Small intestine (tissue), 7 donors: ENCODE measurements at regions not wholly inside any gene's neighbourhood (a gene's known extent, or its start where the extent isn't known, plus 50 kb on each side); places are given as distances from the start of the nearest gene placed in this dataset.
"Not testable (repeated sequence)": the region's sequence is repeated elsewhere in the genome, so short reads cannot be mapped to it uniquely, and the experiment has no call there.

Experiments used
- DNase-seq, 2 donors: peaks; one replicate each; pipeline versions ENCODE4 v3.0.0 to v3.0.0-alpha.2; 2013
- FAIRE-seq: peaks from 2 replicates; lab custom pipeline; 2012; peaks lifted over from hg19 to GRCh38; lab: Jason Lieb, UNC
- H3K27ac ChIP-seq, 3 donors: one replicate each; pipeline ENCODE4 v1.5.1; 2013; ENCODE audit warnings: low read length in 2 of 3, mild to moderate bottlenecking in 2 of 3, control low read depth in 1 of 3, inconsistent platforms in 1 of 3, low read depth in 1 of 3, moderate library complexity in 1 of 3
- H3K27me3 ChIP-seq, 3 donors: one replicate each; pipeline ENCODE4 v1.6.1; 2013; ENCODE audit warnings: low read length in 3 of 3, inconsistent platforms in 1 of 3; ENCODE audit not compliant: control insufficient read depth in 3 of 3, insufficient read depth in 3 of 3
- H3K36me3 ChIP-seq, 3 donors: one replicate each; pipeline ENCODE4 v1.6.1; 2013; ENCODE audit warnings: low read length in 3 of 3, inconsistent platforms in 1 of 3, low read depth in 1 of 3, mild to moderate bottlenecking in 1 of 3, moderate library complexity in 1 of 3; ENCODE audit not compliant: control insufficient read depth in 3 of 3, insufficient read depth in 2 of 3
- H3K4me1 ChIP-seq, 3 donors: one replicate each; pipeline ENCODE4 v1.6.1; 2013; ENCODE audit warnings: low read length in 2 of 3, inconsistent platforms in 1 of 3, low read depth in 1 of 3, mild to moderate bottlenecking in 1 of 3, moderate library complexity in 1 of 3; ENCODE audit not compliant: control insufficient read depth in 3 of 3, insufficient read depth in 2 of 3
- H3K4me3 ChIP-seq, 3 donors: one replicate each; pipeline ENCODE4 v1.5.1; 2013; ENCODE audit warnings: low read length in 3 of 3, control low read depth in 1 of 3, inconsistent platforms in 1 of 3, low read depth in 1 of 3, mild to moderate bottlenecking in 1 of 3, moderate library complexity in 1 of 3
- H3K9me3 ChIP-seq, 2 donors: one replicate each; pipeline ENCODE4 v1.6.1; 2013; ENCODE audit warnings: low read depth in 1 of 2, low read length in 1 of 2; ENCODE audit not compliant: control insufficient read depth in 2 of 2, insufficient read depth in 1 of 2
- WGBS, 3 donors: extraction: QIAGEN DNeasy Blood & Tissue Kit; methylation state at CpG; one replicate each; pipeline ENCODE4 v1.1.7; 2013; 5-methylcytosine and 5-hydroxymethylcytosine counted together
- donor health status: healthy with polysubstance abuse.
- donor health status: control.
- donor health status: control.
- donor health status: Bipolar disorder and iron deficiency.
- donor health status: healthy.

DNA sequence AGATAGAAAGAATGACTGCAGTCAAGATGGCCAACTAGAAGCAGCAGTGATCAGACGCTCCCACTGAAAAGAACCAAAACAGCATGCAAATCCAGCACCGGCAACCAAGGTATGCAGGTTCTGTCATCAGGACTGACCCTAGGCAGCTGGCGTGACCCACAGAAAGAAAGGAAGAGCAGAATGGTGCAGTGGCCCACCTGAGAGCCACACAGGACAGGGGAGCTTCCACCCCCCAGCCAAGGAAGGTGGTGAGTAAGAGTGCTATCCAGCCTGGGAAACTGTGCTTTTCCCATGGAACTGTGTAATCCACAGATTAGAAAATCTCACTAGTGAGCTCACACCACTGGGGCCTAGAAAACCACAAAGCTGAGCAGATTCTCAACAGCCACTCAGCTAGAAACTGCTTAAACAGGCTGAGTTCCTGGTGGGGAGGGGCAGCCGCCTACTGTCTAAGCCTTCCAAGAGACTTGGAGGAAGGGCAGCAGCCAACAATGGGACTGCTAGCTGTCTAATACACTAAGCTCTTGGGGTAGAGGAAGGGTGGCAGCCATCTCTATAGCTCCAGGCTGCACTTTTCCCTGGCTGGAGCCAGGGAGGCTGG lies 127.9 kb downstream of the EVA1A start:
- Histone ChIP-seq H3K36me3 (no peaks in the 10 kb centered on the region), H3K27me3 (peaks cover 0 to 3% (median 0%) of the 10 kb centered on the region in 3 donors), H3K9me3 (no peaks in the 10 kb centered on the region), H3K27ac (no peak overlapping the region), H3K4me3 (no peak overlapping the region), H3K4me1 (no peaks in the 10 kb centered on the region)
- WGBS, 3 donors: 84 to 87% (median 85%) methylated on average over 4 of the region's 4 CpGs
- DNase-seq (no peak), FAIRE-seq (no peak)

GRCh38 chr2:75431763-75432162 lies 129.0 kb downstream of the EVA1A start:
- no peaks in the 10 kb centered on the region for H3K9me3 ChIP-seq
- H3K27me3 ChIP-seq: peaks cover 0 to 3% (median 0%) of the 10 kb centered on the region in 3 donors
- DNase-seq (no peak), FAIRE-seq (no peak)
- WGBS, 3 donors: 50 to 70% (median 61%) methylated on average over 1 of the region's 1 CpG
- H3K36me3 ChIP-seq: no peaks in the 10 kb centered on the region
- H3K4me1 ChIP-seq: no peaks in the 10 kb centered on the region
- H3K4me3 ChIP-seq: no peak overlapping the region
- no peak overlapping the region for H3K27ac ChIP-seq

- no peaks in the 10 kb centered on the region for H3K9me3 ChIP-seq
- no peak overlapping the region for H3K27ac ChIP-seq
- FAIRE-seq (no peak), DNase-seq (no peak)
- 44 to 62% (median 53%) methylated on average over 1 of the region's 1 CpG for WGBS, 3 donors
- H3K27me3 ChIP-seq: peaks cover 0 to 3% (median 0%) of the 10 kb centered on the region in 3 donors
- no peak overlapping the region for H3K4me3 ChIP-seq
- no peaks in the 10 kb centered on the region for H3K4me1 ChIP-seq
- no peaks in the 10 kb centered on the region for H3K36me3 ChIP-seq
Observed at GRCh38 chr2:75431276-75431675, 129.5 kb downstream of the EVA1A start.

DNA sequence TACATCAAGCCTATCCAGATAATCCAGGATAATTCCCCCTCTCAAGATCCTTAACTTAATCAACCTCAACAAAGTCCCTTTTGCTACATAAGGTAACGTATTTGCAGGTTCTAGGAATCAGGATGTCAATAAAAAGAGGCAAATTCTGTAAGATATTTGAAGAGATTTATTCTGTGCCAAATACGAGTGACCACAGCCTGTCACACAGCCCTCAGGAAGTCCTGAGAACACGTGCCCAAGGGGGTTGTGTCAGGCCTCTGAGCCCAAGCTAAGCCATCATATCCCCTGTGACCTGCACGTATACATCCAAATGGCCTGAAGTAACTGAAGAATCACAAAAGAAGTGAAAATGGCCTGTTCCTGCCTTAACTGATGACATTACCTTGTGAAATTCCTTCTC lies 130.3 kb downstream of the EVA1A start:
- H3K4me1 ChIP-seq, DNase-seq, H3K27ac ChIP-seq, FAIRE-seq, H3K27me3 ChIP-seq, H3K4me3 ChIP-seq, H3K9me3 ChIP-seq, H3K36me3 ChIP-seq: not testable (repeated sequence)
- WGBS, 3 donors: 69 to 78% (median 71%) methylated on average over 4 of the region's 4 CpGs

GRCh38 chr2:75428646-75429443 lies 131.9 kb downstream of the EVA1A start:
- Histone ChIP-seq H3K9me3 (peaks cover 0 to 3% of the 10 kb centered on the region in 2 donors), H3K36me3 (no peaks in the 10 kb centered on the region), H3K27ac (no peak overlapping the region), H3K4me3 (no peak overlapping the region), H3K27me3 (peaks cover 0 to 3% (median 0%) of the 10 kb centered on the region in 3 donors), H3K4me1 (no peaks in the 10 kb centered on the region)
- WGBS, 3 donors: 65 to 68% (median 67%) methylated on average over 7 of the region's 7 CpGs
- FAIRE-seq (no peak), DNase-seq (no peak)

- FAIRE-seq: no peak
- Histone ChIP-seq H3K27me3 (peaks cover 0 to 3% (median 0%) of the 10 kb centered on the region in 3 donors), H3K4me1 (no peaks in the 10 kb centered on the region), H3K9me3 (peaks cover 0 to 3% of the 10 kb centered on the region in 2 donors), H3K27ac (no peak overlapping the region), H3K4me3 (no peak overlapping the region), H3K36me3 (no peaks in the 10 kb centered on the region)
- no peak for DNase-seq
- 43 to 56% (median 56%) methylated on average over 2 of the region's 2 CpGs for WGBS, 3 donors
Observed at GRCh38 chr2:75428060-75428459, 132.7 kb downstream of the EVA1A start.

DNA sequence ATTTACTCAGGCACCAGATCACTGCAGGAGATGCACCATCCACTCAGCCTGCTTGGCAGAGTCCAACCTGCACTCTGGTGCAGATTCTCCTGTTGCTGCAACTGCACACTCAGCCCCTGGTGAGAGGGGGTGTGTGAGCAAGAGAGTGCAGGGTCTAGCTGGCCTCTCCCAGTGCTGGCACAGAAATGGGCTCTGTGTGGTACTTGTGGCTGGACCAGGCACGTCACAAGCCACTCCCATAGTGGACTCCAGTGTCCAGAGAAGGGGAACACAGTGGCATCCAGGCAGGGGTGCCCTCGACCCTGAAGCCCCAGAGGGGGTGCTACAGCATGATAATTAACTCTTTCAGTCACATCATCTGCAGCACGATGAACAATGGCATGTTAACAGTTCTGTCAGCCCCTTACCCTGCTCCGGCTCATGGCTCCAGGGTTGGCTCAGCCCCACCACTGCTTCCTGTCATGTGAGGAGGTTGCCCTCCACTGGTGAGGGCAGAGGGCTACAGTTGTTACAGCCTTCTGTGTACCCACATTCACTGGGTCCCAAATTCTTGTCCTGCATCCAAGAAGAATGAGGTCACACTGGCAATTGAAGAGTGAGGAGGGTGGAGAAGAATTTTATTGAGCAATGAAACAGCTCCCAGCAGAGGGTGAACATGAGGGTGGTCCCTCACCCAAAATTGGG lies 135.7 kb downstream of the EVA1A start:
- peaks cover 0 to 3% (median 0%) of the 10 kb centered on the region in 3 donors for H3K27me3 ChIP-seq
- 63 to 69% (median 63%) methylated on average over 4 of the region's 4 CpGs for WGBS, 3 donors
- H3K4me3 ChIP-seq: no peak overlapping the region
- no peak for DNase-seq
- peaks cover 0 to 3% of the 10 kb centered on the region in 2 donors for H3K9me3 ChIP-seq
- no peaks in the 10 kb centered on the region for H3K4me1 ChIP-seq
- no peak overlapping the region for H3K27ac ChIP-seq
- H3K36me3 ChIP-seq: no peaks in the 10 kb centered on the region
- FAIRE-seq: no peak

- WGBS, 3 donors: 92 to 100% (median 95%) methylated on average over 1 of the region's 1 CpG
- no peak overlapping the region for H3K27ac ChIP-seq
- DNase-seq (no peak), FAIRE-seq (no peak)
- no peaks in the 10 kb centered on the region for H3K36me3 ChIP-seq
- no peak overlapping the region for H3K4me3 ChIP-seq
- H3K9me3 ChIP-seq: peaks cover 0 to 3% of the 10 kb centered on the region in 2 donors
- peaks cover 0 to 1% (median 0%) of the 10 kb centered on the region in 3 donors for H3K27me3 ChIP-seq
- H3K4me1 ChIP-seq: no peaks in the 10 kb centered on the region
Observed at GRCh38 chr2:75421986-75422385, 138.8 kb downstream of the EVA1A start.
